Activated naive CD4-positive, alpha-beta T cell treated with anti-CD3 and anti-CD28 coated beads for 36 hours (primary cell): ENCODE measurements at regions not wholly inside any gene's neighbourhood (a gene's known extent, or its start where the extent isn't known, plus 50 kb on each side); places are given as distances from the start of the nearest gene placed in this dataset.

Experiments
- CTCF ChIA-PET: fragments of 350-600 bp; sonication (Branson Sonifier 250); formaldehyde crosslinking; loops from one replicate; lab custom pipeline; 2021; ENCODE audit warnings: antibody characterized with exemption; lab: Charles Lee
- DNase-seq: peaks from one replicate; pipeline ENCODE4 v3.0.0-alpha.2; 2020
- H3K27ac Mint-ChIP-seq: one replicate; pipeline ENCODE4 v1.8.0; 2021; ENCODE audit warnings: mild to moderate bottlenecking, mixed read lengths
- H3K27me3 Mint-ChIP-seq: one replicate; pipeline ENCODE4 v1.8.0; 2021; ENCODE audit warnings: low read depth, mixed read lengths
- H3K36me3 Mint-ChIP-seq: one replicate; pipeline ENCODE4 v1.8.0; 2021; ENCODE audit warnings: low read depth, mixed read lengths
- H3K4me1 Mint-ChIP-seq: one replicate; pipeline ENCODE4 v1.8.0; 2021; ENCODE audit warnings: low read depth, mixed read lengths
- H3K4me3 Mint-ChIP-seq: one replicate; pipeline ENCODE4 v1.8.0; 2021; ENCODE audit warnings: mild to moderate bottlenecking, moderate library complexity, mixed read lengths
- H3K9me3 Mint-ChIP-seq: one replicate; pipeline ENCODE4 v1.8.0; 2021; ENCODE audit warnings: mixed read lengths
- intact Hi-C: fragments of 100-400 bp; cut with micrococcal nuclease; formaldehyde crosslinking; loops from one replicate; pipeline ENCODE4 v1.15.1; 2023

GRCh38 chr2:209321076-209321475 lies 102.8 kb upstream of the MAP2 start:
- no peak for DNase-seq
- CTCF ChIA-PET: no interaction called here
- Mint-ChIP-seq H3K4me1 (no peaks in the 10 kb centered on the region), H3K9me3 (no peaks in the 10 kb centered on the region), H3K4me3 (no peak overlapping the region), H3K36me3 (no peaks in the 10 kb centered on the region), H3K27me3 (no peaks in the 10 kb centered on the region), H3K27ac (no peak overlapping the region)
- intact Hi-C loops: no loop called here

- CTCF ChIA-PET: no interaction called here
- H3K9me3 Mint-ChIP-seq: no peaks in the 10 kb centered on the region
Measured at GRCh38 chr2:209321581-209321980, 102.3 kb upstream of the MAP2 start.

GRCh38 chr2:209322041-209322440 lies 101.8 kb upstream of the MAP2 start:
- Mint-ChIP-seq H3K9me3 (no peaks in the 10 kb centered on the region), H3K4me3 (no peak overlapping the region), H3K27ac (no peak overlapping the region), H3K27me3 (no peaks in the 10 kb centered on the region), H3K4me1 (no peaks in the 10 kb centered on the region), H3K36me3 (no peaks in the 10 kb centered on the region)
- intact Hi-C loops: no loop called here
- DNase-seq: no peak
- CTCF ChIA-PET: no interaction called here

More at GRCh38 chr2:209321581-209321980, 102.3 kb upstream of the MAP2 start:
- Mint-ChIP-seq H3K36me3 (no peaks in the 10 kb centered on the region), H3K4me3 (no peak overlapping the region), H3K27me3 (no peaks in the 10 kb centered on the region), H3K4me1 (no peaks in the 10 kb centered on the region), H3K27ac (no peak overlapping the region)
- intact Hi-C loops: no loop called here
- no peak for DNase-seq

- Mint-ChIP-seq H3K9me3 (no peaks in the 10 kb centered on the region), H3K27ac (no peak overlapping the region), H3K36me3 (no peaks in the 10 kb centered on the region), H3K4me3 (no peak overlapping the region), H3K27me3 (no peaks in the 10 kb centered on the region), H3K4me1 (no peaks in the 10 kb centered on the region)
- CTCF ChIA-PET: interaction anchor here (0.5 to 0.8 kb wide), 2 partner anchors 10 to 12 kb away, joined by 3 to 4 read pairs; no protein-coding TSS in a partner anchor
- intact Hi-C loops: no loop called here
- no peak for DNase-seq
Measured at GRCh38 chr2:209322905-209323512, 100.8 kb upstream of the MAP2 start.

GRCh38 chr2:209323738-209324137 lies 100.1 kb upstream of the MAP2 start:
- H3K27me3 Mint-ChIP-seq: no peaks in the 10 kb centered on the region
- H3K9me3 Mint-ChIP-seq: no peaks in the 10 kb centered on the region
- no peaks in the 10 kb centered on the region for H3K4me1 Mint-ChIP-seq
- CTCF ChIA-PET: interaction anchor here (0.5 to 1.6 kb wide), 2 partner anchors 11 kb away, joined by 4 to 5 read pairs; no protein-coding TSS in a partner anchor
- DNase-seq: no peak
- intact Hi-C loops: no loop called here
- no peaks in the 10 kb centered on the region for H3K36me3 Mint-ChIP-seq
- H3K27ac Mint-ChIP-seq: no peak overlapping the region
- H3K4me3 Mint-ChIP-seq: no peak overlapping the region

GRCh38 chr2:209324281-209324680 lies 99.6 kb upstream of the MAP2 start:
- CTCF ChIA-PET: interaction anchor here (1.6 kb wide), 1 partner anchor 10 kb away, joined by 5 read pairs; no protein-coding TSS in a partner anchor
- no peaks in the 10 kb centered on the region for H3K27me3 Mint-ChIP-seq
- no peak overlapping the region for H3K27ac Mint-ChIP-seq
- no peaks in the 10 kb centered on the region for H3K9me3 Mint-ChIP-seq
- H3K36me3 Mint-ChIP-seq: no peaks in the 10 kb centered on the region
- H3K4me1 Mint-ChIP-seq: no peaks in the 10 kb centered on the region
- no peak overlapping the region for H3K4me3 Mint-ChIP-seq
- intact Hi-C loops: no loop called here
- no peak for DNase-seq

GRCh38 chr2:209331291-209331844 lies 92.5 kb upstream of the MAP2 start:
- Mint-ChIP-seq H3K4me3 (no peak overlapping the region), H3K27ac (no peak overlapping the region), H3K4me1 (no peaks in the 10 kb centered on the region), H3K36me3 (no peaks in the 10 kb centered on the region), H3K9me3 (no peaks in the 10 kb centered on the region), H3K27me3 (no peaks in the 10 kb centered on the region)
- peak; percentile 7 for DNase-seq
- intact Hi-C loops: loop anchor here (1.0 to 5.0 kb wide), 5 partner anchors 865 to 1156 kb away; partner anchors contain the start of gene PIKFYVE
- CTCF ChIA-PET: interaction anchor here (0.6 to 0.9 kb wide), 3 partner anchors 357 to 924 kb away, joined by 4 to 8 read pairs (median 6); no protein-coding TSS in a partner anchor

- Mint-ChIP-seq H3K4me1 (no peaks in the 10 kb centered on the region), H3K27me3 (no peaks in the 10 kb centered on the region), H3K36me3 (no peaks in the 10 kb centered on the region), H3K4me3 (no peak overlapping the region), H3K9me3 (no peaks in the 10 kb centered on the region), H3K27ac (no peak overlapping the region)
- CTCF ChIA-PET: interaction anchor here (0.7 to 3.8 kb wide), 21 partner anchors 10 to 939 kb away, joined by 3 to 31 read pairs (median 4); partner anchors contain the start of gene MAP2
- DNase-seq: peak; percentile 63
- intact Hi-C loops: loop anchor here (1.0 to 5.0 kb wide), 7 partner anchors 89 to 1067 kb away; partner anchors contain the start of gene PIKFYVE
Measured at GRCh38 chr2:209334188-209335017, 89.4 kb upstream of the MAP2 start.

GRCh38 chr2:209340522-209340921 lies 83.3 kb upstream of the MAP2 start:
- Mint-ChIP-seq H3K27ac (no peak overlapping the region), H3K36me3 (no peaks in the 10 kb centered on the region), H3K27me3 (peaks cover 5% of the 10 kb centered on the region), H3K4me3 (no peak overlapping the region), H3K4me1 (no peaks in the 10 kb centered on the region), H3K9me3 (no peaks in the 10 kb centered on the region)
- CTCF ChIA-PET: no interaction called here
- DNase-seq: no peak
- intact Hi-C loops: no loop called here

- Mint-ChIP-seq H3K27me3 (peaks cover 5% of the 10 kb centered on the region), H3K4me1 (no peaks in the 10 kb centered on the region), H3K36me3 (no peaks in the 10 kb centered on the region), H3K4me3 (no peak overlapping the region), H3K9me3 (no peaks in the 10 kb centered on the region), H3K27ac (no peak overlapping the region)
- CTCF ChIA-PET: interaction anchor here (1.7 kb wide), 1 partner anchor 10 kb away, joined by 8 read pairs; no protein-coding TSS in a partner anchor
- DNase-seq: no peak
- intact Hi-C loops: no loop called here
Measured at GRCh38 chr2:209344349-209344748, 79.5 kb upstream of the MAP2 start.

GRCh38 chr2:209348433-209348832 lies 75.4 kb upstream of the MAP2 start:
- CTCF ChIA-PET: no interaction called here
- H3K27ac Mint-ChIP-seq: no peak overlapping the region

GRCh38 chr2:209351636-209352035 lies 72.2 kb upstream of the MAP2 start:
- no peak for DNase-seq
- H3K4me1 Mint-ChIP-seq: no peaks in the 10 kb centered on the region
- no peak overlapping the region for H3K27ac Mint-ChIP-seq
- H3K4me3 Mint-ChIP-seq: no peak overlapping the region
- intact Hi-C loops: no loop called here
- no peaks in the 10 kb centered on the region for H3K9me3 Mint-ChIP-seq
- no peaks in the 10 kb centered on the region for H3K36me3 Mint-ChIP-seq
- no peaks in the 10 kb centered on the region for H3K27me3 Mint-ChIP-seq
- CTCF ChIA-PET: no interaction called here

More at GRCh38 chr2:209348433-209348832, 75.4 kb upstream of the MAP2 start:
- DNase-seq: no peak
- H3K27me3 Mint-ChIP-seq: no peaks in the 10 kb centered on the region
- no peaks in the 10 kb centered on the region for H3K9me3 Mint-ChIP-seq
- H3K36me3 Mint-ChIP-seq: no peaks in the 10 kb centered on the region
- intact Hi-C loops: no loop called here
- no peak overlapping the region for H3K4me3 Mint-ChIP-seq
- H3K4me1 Mint-ChIP-seq: no peaks in the 10 kb centered on the region
